GM10266 (cell line): ENCODE measurements at regions not wholly inside any gene's neighbourhood (a gene's known extent, or its start where the extent isn't known, plus 50 kb on each side); places are given as distances from the start of the nearest gene placed in this dataset.

ENCODE experiments used
- DNase-seq: peaks from one replicate; pipeline ENCODE4 v3.0.0; 2012; ENCODE audit errors: extremely low spot score
- CTCF ChIP-seq: IDR thresholded peaks from 2 replicates; pipeline ENCODE4 v1.5.1; 2012; ENCODE audit warnings: mild to moderate bottlenecking, low read depth; ENCODE audit not compliant: control insufficient read depth, insufficient read depth; ENCODE audit errors: missing control alignments

GRCh38 chr14:97395068-97395467, 597.9 kb downstream of the VRK1 start:
- no peak for TF ChIP-seq CTCF
- DNase-seq: no peak

DNA sequence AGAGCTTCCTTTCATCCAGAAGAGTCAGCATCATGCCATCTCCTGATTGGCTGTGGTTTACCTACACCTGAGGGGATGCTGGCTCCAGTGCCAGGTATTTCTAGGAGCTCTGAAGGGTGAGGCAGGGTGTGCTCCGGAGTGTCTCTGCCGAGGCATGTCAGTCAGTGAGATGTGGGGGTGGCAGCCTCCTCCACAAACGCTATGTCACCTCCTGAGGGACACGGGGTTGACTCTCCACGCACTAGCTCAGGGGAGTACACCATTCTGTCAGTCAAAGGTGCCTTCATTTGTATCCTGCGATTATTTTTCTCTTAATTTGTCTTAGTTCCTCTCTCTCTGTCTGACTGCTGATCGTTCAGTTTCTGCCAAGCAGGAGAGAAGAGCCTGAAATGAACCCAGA, 604.5 kb downstream of the VRK1 start:
- DNase-seq: no peak
- TF ChIP-seq CTCF: no peak

DNA sequence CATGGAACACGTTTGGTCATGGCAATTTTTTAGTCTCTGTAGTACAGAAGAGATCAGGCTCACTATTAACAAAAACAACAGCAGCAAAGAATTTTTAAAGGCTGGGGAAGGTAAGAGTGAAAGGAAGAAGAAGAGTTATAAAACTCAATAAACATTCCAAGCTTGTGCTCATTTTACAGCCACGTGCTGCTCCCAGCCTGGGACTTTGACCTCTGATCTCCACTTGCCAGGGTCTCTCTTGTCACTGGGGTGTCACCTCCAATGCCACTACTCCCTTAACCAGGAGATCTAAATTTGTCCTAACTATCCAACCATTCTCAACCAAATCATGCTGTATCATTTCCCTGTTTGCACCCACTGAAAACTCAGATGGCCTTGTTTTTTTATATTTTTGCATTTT, 605.1 kb downstream of the VRK1 start:
- DNase-seq: no peak
- no peak for TF ChIP-seq CTCF

GRCh38 chr14:97407701-97408407, 610.7 kb downstream of the VRK1 start:
- TF ChIP-seq CTCF: no peak
- no peak for DNase-seq

GRCh38 chr14:97408503-97408902, 611.3 kb downstream of the VRK1 start:
- DNase-seq: no peak
- no peak for TF ChIP-seq CTCF

DNA sequence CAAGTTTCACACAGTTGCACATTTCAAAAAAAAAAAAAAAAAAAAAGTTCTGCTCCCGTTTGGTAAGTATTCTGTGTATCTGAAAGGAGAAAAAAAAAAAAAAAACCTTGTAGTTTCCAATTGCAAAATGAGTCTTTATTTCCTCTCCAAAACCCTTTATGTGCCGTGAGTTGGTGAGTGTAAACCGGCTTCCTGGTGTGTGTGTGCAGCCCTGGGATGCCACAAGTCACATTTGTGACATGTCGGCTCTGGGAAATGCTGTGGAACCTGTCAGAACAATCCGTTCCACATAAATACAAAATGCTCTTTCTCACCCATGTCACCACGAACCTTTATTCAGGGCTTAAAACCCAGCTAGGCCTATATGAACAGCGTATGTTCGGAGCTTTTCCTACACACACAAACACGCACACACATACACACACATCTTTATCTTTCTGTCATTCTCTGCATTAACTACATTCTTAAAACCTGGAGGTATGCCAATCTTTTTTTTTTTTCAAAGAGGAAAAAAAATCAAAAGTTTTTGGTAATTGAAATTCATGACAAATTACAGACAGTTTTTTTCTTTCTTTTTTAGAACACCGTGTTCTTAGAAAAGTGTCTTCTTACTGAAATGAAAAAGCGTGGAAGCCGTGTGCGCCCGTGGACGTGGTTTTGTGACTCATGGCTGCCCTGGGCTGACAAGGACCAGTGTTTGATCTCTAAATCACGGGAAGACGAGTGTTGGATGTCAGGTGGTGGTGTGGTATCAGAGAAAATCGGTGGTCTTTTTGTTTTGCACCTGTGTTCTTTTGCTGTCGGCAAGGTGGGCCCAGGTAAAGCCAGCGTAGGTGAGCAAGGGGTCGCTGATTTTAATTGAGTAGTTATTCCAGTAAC, 612.0 kb downstream of the VRK1 start:
- no peak for DNase-seq
- no peak for TF ChIP-seq CTCF
